CD4-positive, CD25-positive, alpha-beta regulatory T cell (primary cell): ENCODE measurements at regions not wholly inside any gene's neighbourhood (a gene's known extent, or its start where the extent isn't known, plus 50 kb on each side); places are given as distances from the start of the nearest gene placed in this dataset.
A peak's percentile ranks its signal among the peaks of the same experiment; 100 is the strongest.

Source experiments
- ATAC-seq, 2 donors: fragments of 150-1000 bp; cut with Tn5 transposase; one replicate each; pipeline ENCODE4 v1.10.0; 2021; ENCODE audit warnings: low read depth in 2 of 2, moderate number of reproducible peaks in 2 of 2, moderate library complexity in 1 of 2
- DNase-seq, 3 donors: peaks; one replicate each; pipeline versions ENCODE4 v3.0.0 to v3.0.0-alpha.2; 2012 to 2022; ENCODE audit warnings: mixed read lengths in 1 of 3
- H3K27ac ChIP-seq: one replicate; pipeline ENCODE4 v1.7.0; 2013; ENCODE audit warnings: mild to moderate bottlenecking, low read length; ENCODE audit not compliant: insufficient read depth, poor library complexity, severe bottlenecking
- H3K27me3 ChIP-seq: one replicate; pipeline ENCODE4 v1.7.0; 2013; ENCODE audit warnings: low read length; ENCODE audit not compliant: control insufficient read depth, insufficient read depth
- H3K36me3 ChIP-seq: one replicate; pipeline ENCODE4 v1.7.0; 2013; ENCODE audit warnings: mild to moderate bottlenecking, low read length, moderate library complexity; ENCODE audit not compliant: control insufficient read depth, insufficient read depth
- H3K4me1 ChIP-seq: 2 replicates; pipeline ENCODE4 v1.7.0; 2013; ENCODE audit warnings: mild to moderate bottlenecking, low read length; ENCODE audit not compliant: insufficient read depth, control insufficient read depth, poor library complexity, severe bottlenecking
- H3K4me3 ChIP-seq: one replicate; pipeline ENCODE4 v1.7.0; 2013; ENCODE audit warnings: low read depth, mild to moderate bottlenecking, low read length, moderate library complexity
- H3K9me3 ChIP-seq, 2 experiments: 1 replicate in 1 of 2; 2 replicates in 1 of 2; pipeline ENCODE4 v1.7.0; 2013; ENCODE audit warnings: low read length in 2 of 2, mild to moderate bottlenecking in 1 of 2, moderate library complexity in 1 of 2; ENCODE audit not compliant: control insufficient read depth in 2 of 2
- H3K27ac Mint-ChIP-seq, 3 donors: one replicate each; pipeline ENCODE4 v1.8.0; 2020 to 2022; ENCODE audit warnings: mild to moderate bottlenecking in 3 of 3, mixed read lengths in 3 of 3, moderate library complexity in 2 of 3
- H3K27me3 Mint-ChIP-seq: one replicate; pipeline ENCODE4 v1.8.0; 2022; ENCODE audit warnings: mild to moderate bottlenecking, mixed read lengths
- H3K36me3 Mint-ChIP-seq: one replicate; pipeline ENCODE4 v1.8.0; 2020; ENCODE audit warnings: mixed read lengths
- H3K4me1 Mint-ChIP-seq, 4 donors: one replicate each; pipeline ENCODE4 v1.8.0; 2020 to 2022; ENCODE audit warnings: mixed read lengths in 4 of 4, mild to moderate bottlenecking in 1 of 4
- H3K4me3 Mint-ChIP-seq, 4 donors: one replicate each; pipeline ENCODE4 v1.8.0; 2020 to 2022; ENCODE audit warnings: mild to moderate bottlenecking in 4 of 4, mixed read lengths in 4 of 4, moderate library complexity in 3 of 4
- H3K9me3 Mint-ChIP-seq, 7 donors: one replicate each; pipeline ENCODE4 v1.8.0; 2020 to 2022; ENCODE audit warnings: mixed read lengths in 7 of 7, mild to moderate bottlenecking in 3 of 7, moderate library complexity in 2 of 7

DNA sequence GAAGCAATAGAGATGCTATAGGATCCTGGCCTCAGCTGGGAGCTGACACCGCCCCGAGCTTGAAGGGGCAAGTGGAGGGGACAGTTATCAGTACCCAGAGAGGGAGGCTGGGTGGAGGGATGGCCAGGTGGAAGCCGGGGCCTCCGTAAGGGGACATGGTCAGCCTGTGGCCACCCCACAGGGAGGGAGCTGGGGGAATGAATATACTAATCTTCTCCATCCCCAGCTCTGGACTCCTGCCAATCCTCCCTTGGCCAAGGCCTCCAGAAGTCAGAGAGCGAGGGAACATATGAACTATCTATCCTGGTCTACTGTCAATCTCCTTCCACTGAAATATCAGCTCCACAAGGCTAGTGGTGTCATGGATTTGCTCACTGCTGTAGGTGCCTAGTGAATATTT is 109.3 kb downstream of the BOD1 start:
- Mint-ChIP-seq H3K4me3 (no peak overlapping the region), H3K27ac (no peak overlapping the region), H3K27me3 (peaks cover 4% of the 10 kb centered on the region), H3K36me3 (no peaks in the 10 kb centered on the region), H3K4me1 (no peaks in the 10 kb centered on the region), H3K9me3 (peaks cover 0 to 8% (median 0%) of the 10 kb centered on the region in 7 donors)
- Histone ChIP-seq H3K4me1 (no peaks in the 10 kb centered on the region), H3K4me3 (no peak overlapping the region), H3K9me3 (no peaks in the 10 kb centered on the region), H3K36me3 (no peaks in the 10 kb centered on the region), H3K27me3 (peaks cover 2% of the 10 kb centered on the region), H3K27ac (no peak overlapping the region)
- DNase-seq, result no peak
- ATAC-seq, result no peak

DNA sequence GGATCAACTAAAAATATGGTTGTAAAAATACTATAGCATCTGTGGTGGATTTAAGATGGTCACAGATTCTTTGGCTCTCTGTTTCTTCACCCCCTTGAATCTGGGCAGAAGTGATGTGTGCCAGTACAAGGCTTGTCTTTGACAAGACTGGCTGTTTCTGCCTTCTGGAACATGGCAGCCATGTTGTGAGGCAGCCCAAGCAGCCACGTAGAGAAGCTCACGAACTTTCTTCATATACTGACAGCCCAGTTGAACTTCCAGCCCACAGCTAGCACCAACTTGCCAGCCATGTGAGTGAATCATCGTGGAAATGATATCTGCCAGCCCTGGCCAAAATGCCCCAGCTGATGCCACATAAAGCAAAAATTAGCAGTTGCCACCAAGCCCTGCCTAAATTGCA is 110.8 kb downstream of the BOD1 start:
- no peak overlapping the region for H3K27ac ChIP-seq
- no peak overlapping the region for H3K4me3 ChIP-seq
- no peaks in the 10 kb centered on the region for H3K4me1 ChIP-seq
- H3K27me3 ChIP-seq, result peaks cover 2% of the 10 kb centered on the region
- Mint-ChIP-seq H3K9me3 (peaks cover 0 to 6% (median 0%) of the 10 kb centered on the region in 7 donors), H3K36me3 (no peaks in the 10 kb centered on the region), H3K27me3 (peaks cover 4% of the 10 kb centered on the region), H3K27ac (no peak overlapping the region), H3K4me3 (no peak overlapping the region), H3K4me1 (no peaks in the 10 kb centered on the region)
- H3K36me3 ChIP-seq, result no peaks in the 10 kb centered on the region
- H3K9me3 ChIP-seq, result no peaks in the 10 kb centered on the region
- no peak for DNase-seq
- ATAC-seq, result no peak

DNA sequence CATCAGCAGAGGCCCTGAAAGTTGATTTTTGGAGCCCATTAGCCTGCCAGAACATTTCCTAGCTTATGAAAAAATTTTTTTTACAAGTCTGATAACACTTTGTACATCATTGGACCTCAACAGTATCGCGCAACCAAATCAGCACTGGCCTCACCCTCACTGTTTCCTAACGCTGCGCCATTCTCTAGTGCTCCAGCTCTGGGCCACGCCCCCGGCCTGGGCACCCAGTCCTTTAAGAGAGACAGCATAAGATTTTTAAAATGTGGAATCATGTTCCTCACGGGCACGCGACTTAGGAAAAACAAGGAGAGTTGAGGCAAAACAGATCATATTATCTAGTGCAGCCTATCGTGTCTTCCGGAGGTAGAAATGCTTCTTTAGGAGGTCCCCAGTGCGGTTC is 114.5 kb downstream of the BOD1 start:
- no peaks in the 10 kb centered on the region for H3K36me3 Mint-ChIP-seq
- no peak overlapping the region for H3K4me3 Mint-ChIP-seq
- H3K9me3 Mint-ChIP-seq, result peaks cover 0 to 6% (median 0%) of the 10 kb centered on the region in 7 donors
- H3K27me3 ChIP-seq, result peaks cover 2% of the 10 kb centered on the region
- DNase-seq (no peak), ATAC-seq (no peak)
- H3K27ac ChIP-seq, result no peak overlapping the region
- H3K9me3 ChIP-seq, result no peaks in the 10 kb centered on the region
- H3K4me1 ChIP-seq, result no peaks in the 10 kb centered on the region
- no peak overlapping the region for H3K27ac Mint-ChIP-seq
- no peaks in the 10 kb centered on the region for H3K36me3 ChIP-seq
- H3K4me1 Mint-ChIP-seq, result no peaks in the 10 kb centered on the region
- H3K4me3 ChIP-seq, result no peak overlapping the region
- peaks cover under 1% of the 10 kb centered on the region for H3K27me3 Mint-ChIP-seq

DNA sequence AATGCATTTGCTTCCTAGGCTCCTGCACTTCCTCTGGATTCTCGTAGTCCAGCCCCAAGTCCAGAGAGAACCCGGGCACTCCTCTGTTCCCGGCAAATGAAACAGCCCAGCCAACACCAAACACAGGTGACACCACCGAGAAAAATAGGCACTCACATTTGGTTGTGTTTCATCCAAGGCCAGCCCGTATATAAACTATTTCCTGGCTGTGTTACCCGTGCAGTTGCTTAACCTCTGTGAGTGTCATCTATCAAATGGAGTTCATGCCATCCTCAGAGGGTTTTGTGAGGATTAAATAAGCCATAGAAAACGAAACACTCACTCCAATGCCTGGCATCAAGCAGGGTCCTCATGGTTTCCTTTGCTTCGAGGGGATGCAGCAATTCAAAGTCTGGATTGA is 115.2 kb downstream of the BOD1 start:
- H3K4me3 ChIP-seq, result no peak overlapping the region
- H3K27me3 Mint-ChIP-seq, result no peaks in the 10 kb centered on the region
- H3K27ac Mint-ChIP-seq, result no peak overlapping the region
- H3K36me3 Mint-ChIP-seq, result no peaks in the 10 kb centered on the region
- no peak overlapping the region for H3K27ac ChIP-seq
- H3K9me3 ChIP-seq, result no peaks in the 10 kb centered on the region
- peaks cover 2% of the 10 kb centered on the region for H3K27me3 ChIP-seq
- H3K4me1 ChIP-seq, result no peaks in the 10 kb centered on the region
- H3K9me3 Mint-ChIP-seq, result peaks cover 0 to 5% (median 0%) of the 10 kb centered on the region in 7 donors
- no peaks in the 10 kb centered on the region for H3K4me1 Mint-ChIP-seq
- H3K4me3 Mint-ChIP-seq, result peak overlapping the region in 1 of 4 donors; percentile 92
- no peaks in the 10 kb centered on the region for H3K36me3 ChIP-seq
- ATAC-seq (no peak), DNase-seq (no peak)

DNA sequence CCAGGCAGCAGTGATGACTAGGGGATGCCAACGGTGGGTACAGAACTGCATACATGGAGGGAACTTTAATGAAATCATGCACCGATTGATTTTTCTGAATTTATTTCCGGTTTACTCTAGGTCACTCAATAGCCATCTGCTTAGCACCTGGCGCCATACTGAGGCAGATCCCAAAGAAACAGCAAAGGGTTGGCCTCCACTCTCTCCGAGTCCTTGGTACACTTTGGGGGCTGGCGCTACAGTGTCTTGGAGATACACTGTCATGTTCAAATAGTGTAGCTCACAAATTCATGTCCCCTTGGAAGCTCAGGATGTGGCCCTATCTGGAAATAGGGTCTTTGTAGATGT is 116.3 kb downstream of the BOD1 start:
- Histone ChIP-seq H3K27me3 (peaks cover 2% of the 10 kb centered on the region), H3K4me3 (no peak overlapping the region), H3K27ac (no peak overlapping the region), H3K36me3 (no peaks in the 10 kb centered on the region), H3K9me3 (no peaks in the 10 kb centered on the region), H3K4me1 (no peaks in the 10 kb centered on the region)
- DNase-seq (no peak), ATAC-seq (no peak)
- no peak overlapping the region for H3K4me3 Mint-ChIP-seq
- H3K4me1 Mint-ChIP-seq, result no peaks in the 10 kb centered on the region
- H3K9me3 Mint-ChIP-seq, result peaks cover 0 to 2% (median 0%) of the 10 kb centered on the region in 7 donors
- peaks cover 4% of the 10 kb centered on the region for H3K27me3 Mint-ChIP-seq
- H3K27ac Mint-ChIP-seq, result no peak overlapping the region
- H3K36me3 Mint-ChIP-seq, result no peaks in the 10 kb centered on the region

DNA sequence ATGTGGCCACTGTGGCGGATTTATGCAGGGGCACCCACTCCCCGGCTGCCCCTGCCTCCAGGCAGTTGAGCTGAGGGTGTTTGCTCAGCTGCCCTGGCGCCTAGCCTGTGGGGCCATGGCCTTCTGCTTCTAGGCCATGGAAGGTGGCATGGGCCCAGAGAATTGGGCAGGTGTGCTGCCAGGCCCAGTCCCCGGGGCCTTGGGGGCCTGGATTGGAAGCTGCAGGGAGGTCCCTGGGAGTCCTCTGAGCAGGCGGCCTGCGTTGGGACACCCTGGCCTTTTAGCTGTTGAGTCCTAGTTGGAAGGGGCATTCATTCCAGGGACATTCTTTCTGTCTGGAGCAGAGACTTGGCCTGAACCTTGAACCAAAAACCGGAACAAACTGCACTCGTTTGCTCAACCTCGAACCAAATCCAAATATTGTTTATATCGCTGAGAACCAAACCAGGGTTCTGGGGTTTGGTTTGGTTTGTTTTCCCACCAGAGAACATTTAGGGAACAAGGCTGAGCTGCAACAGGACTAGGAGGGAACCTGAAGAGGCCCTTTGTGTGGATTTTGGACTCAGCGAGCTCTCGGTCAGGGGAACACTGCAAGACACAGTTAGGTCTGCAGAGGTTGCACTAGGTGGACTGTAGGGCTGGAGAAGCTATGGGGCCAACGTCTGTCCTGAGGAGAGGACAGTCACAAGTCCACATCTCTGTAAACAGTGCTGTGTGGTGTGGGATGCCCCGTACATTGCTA is 116.8 kb downstream of the BOD1 start:
- no peaks in the 10 kb centered on the region for H3K36me3 Mint-ChIP-seq

DNA sequence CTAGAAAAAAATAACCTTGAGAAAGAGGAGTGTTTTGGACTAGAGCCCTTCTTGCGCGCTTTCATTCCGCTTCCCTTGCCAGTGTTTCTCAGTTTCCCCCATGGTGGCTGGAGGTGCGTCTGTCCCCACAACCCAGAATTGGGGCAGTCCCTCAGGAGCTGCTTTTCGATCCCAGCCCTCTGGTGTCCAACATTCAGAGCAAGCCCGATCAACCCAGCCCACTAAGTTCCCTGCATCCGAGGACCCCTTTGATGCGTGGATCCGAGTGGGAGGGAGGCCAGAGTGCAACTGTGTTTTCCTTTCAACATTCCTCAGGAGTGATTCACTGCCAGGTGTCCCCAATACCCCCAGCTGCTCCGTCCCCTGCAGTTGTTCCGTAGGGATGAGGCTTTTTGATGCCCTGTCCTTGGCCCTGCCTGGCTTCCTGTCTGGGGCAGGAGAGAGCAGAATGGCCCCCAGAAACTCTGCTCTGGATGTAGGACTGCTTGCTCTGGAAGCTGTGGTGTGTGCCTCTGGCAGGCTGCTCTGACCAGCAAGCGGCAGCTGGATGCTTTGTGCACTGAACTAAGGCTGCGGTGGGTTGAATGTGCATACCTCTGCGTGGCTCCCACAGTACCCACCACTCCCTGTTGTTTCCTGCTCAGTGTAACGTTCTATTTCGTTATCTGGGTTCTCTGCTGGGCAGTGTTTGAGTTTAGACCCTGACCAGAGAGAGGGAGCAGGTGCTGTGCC is 117.5 kb downstream of the BOD1 start:
- Mint-ChIP-seq H3K36me3 (no peaks in the 10 kb centered on the region), H3K9me3 (peaks cover 0 to 2% (median 0%) of the 10 kb centered on the region in 7 donors), H3K4me1 (no peaks in the 10 kb centered on the region), H3K4me3 (no peak overlapping the region), H3K27me3 (peaks cover 4% of the 10 kb centered on the region), H3K27ac (no peak overlapping the region)
- ATAC-seq, result no peak
- Histone ChIP-seq H3K4me3 (no peak overlapping the region), H3K9me3 (no peaks in the 10 kb centered on the region), H3K36me3 (no peaks in the 10 kb centered on the region), H3K27ac (no peak overlapping the region), H3K4me1 (no peaks in the 10 kb centered on the region), H3K27me3 (no peaks in the 10 kb centered on the region)
- DNase-seq, result no peak

More for the DNA sequence above, 116.8 kb downstream of the BOD1 start:
- no peaks in the 10 kb centered on the region for H3K4me1 Mint-ChIP-seq
- H3K36me3 ChIP-seq, result no peaks in the 10 kb centered on the region
- no peak overlapping the region for H3K27ac Mint-ChIP-seq
- H3K27me3 Mint-ChIP-seq, result peaks cover 4% of the 10 kb centered on the region
- no peak overlapping the region for H3K4me3 Mint-ChIP-seq
- no peak for ATAC-seq
- no peak overlapping the region for H3K27ac ChIP-seq
- H3K27me3 ChIP-seq, result no peaks in the 10 kb centered on the region
- H3K4me3 ChIP-seq, result no peak overlapping the region
- no peaks in the 10 kb centered on the region for H3K9me3 ChIP-seq
- H3K4me1 ChIP-seq, result no peaks in the 10 kb centered on the region
- no peak for DNase-seq
- H3K9me3 Mint-ChIP-seq, result peaks cover 0 to 2% (median 0%) of the 10 kb centered on the region in 7 donors

DNA sequence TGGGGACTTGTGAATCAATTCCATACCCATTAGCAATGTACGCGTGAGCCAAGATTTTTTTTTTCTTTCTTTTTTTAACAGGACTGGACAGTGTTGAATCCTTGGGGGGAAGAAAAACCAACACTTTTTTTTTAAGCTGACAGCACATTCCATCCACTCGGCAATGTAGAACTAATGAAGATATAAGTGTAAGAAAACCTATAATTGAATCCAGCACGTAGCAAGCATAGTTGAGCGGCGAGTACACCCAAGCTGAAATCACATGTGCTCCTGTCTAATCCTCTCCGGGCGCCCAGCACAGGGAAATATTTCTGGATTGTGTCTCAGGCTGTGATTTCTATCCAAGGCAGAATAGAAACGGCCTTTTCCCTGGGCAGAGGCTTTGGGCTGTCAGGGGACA is 118.2 kb downstream of the BOD1 start:
- no peak for DNase-seq
- Histone ChIP-seq H3K4me3 (no peak overlapping the region), H3K4me1 (no peaks in the 10 kb centered on the region), H3K9me3 (no peaks in the 10 kb centered on the region), H3K36me3 (no peaks in the 10 kb centered on the region), H3K27ac (no peak overlapping the region), H3K27me3 (no peaks in the 10 kb centered on the region)
- Mint-ChIP-seq H3K36me3 (no peaks in the 10 kb centered on the region), H3K4me3 (no peak overlapping the region), H3K27me3 (peaks cover 4% of the 10 kb centered on the region), H3K27ac (no peak overlapping the region), H3K9me3 (peaks cover 0 to 2% (median 0%) of the 10 kb centered on the region in 7 donors), H3K4me1 (no peaks in the 10 kb centered on the region)
- no peak for ATAC-seq
